Immature natural killer cell (primary cell): ENCODE measurements at regions not wholly inside any gene's neighbourhood (a gene's known extent, or its start where the extent isn't known, plus 50 kb on each side); places are given as distances from the start of the nearest gene placed in this dataset.
"Not testable (repeated sequence)": the region's sequence is repeated elsewhere in the genome, so short reads cannot be mapped to it uniquely, and the experiment has no call there.

Experiments
- DNase-seq, 3 donors: peaks; one replicate each; pipeline ENCODE4 v3.0.0; 2022; ENCODE audit warnings: mixed read lengths in 1 of 3
- H3K27ac Mint-ChIP-seq, 6 donors: one replicate each; pipeline ENCODE4 v1.8.0; 2020; ENCODE audit warnings: mixed read lengths in 6 of 6, mild to moderate bottlenecking in 5 of 6, inconsistent platforms in 4 of 6, moderate library complexity in 3 of 6
- H3K27me3 Mint-ChIP-seq, 3 donors: one replicate each; pipeline ENCODE4 v1.8.0; 2020 to 2021; ENCODE audit warnings: low read depth in 3 of 3, mild to moderate bottlenecking in 3 of 3, mixed read lengths in 3 of 3, moderate library complexity in 3 of 3, inconsistent platforms in 1 of 3
- H3K36me3 Mint-ChIP-seq, 3 donors: one replicate each; pipeline ENCODE4 v1.8.0; 2020; ENCODE audit warnings: mixed read lengths in 3 of 3, inconsistent platforms in 2 of 3, mild to moderate bottlenecking in 2 of 3
- H3K4me1 Mint-ChIP-seq, 2 donors: one replicate each; pipeline ENCODE4 v1.8.0; 2020; ENCODE audit warnings: inconsistent platforms in 2 of 2, mild to moderate bottlenecking in 2 of 2, mixed read lengths in 2 of 2, moderate library complexity in 1 of 2
- H3K4me3 Mint-ChIP-seq, 5 donors: one replicate each; pipeline ENCODE4 v1.8.0; 2020; ENCODE audit warnings: mild to moderate bottlenecking in 5 of 5, mixed read lengths in 5 of 5, inconsistent platforms in 3 of 5, moderate library complexity in 3 of 5
- H3K9me3 Mint-ChIP-seq, 6 donors: one replicate each; pipeline ENCODE4 v1.8.0; 2020; ENCODE audit warnings: mild to moderate bottlenecking in 6 of 6, mixed read lengths in 6 of 6, inconsistent platforms in 4 of 6, moderate library complexity in 3 of 6

GRCh38 chr7:156517858-156518257 is 122.7 kb upstream of the RNF32 start:
- H3K4me1 Mint-ChIP-seq, H3K36me3 Mint-ChIP-seq, H3K27me3 Mint-ChIP-seq, H3K4me3 Mint-ChIP-seq, DNase-seq, H3K27ac Mint-ChIP-seq, H3K9me3 Mint-ChIP-seq: not testable (repeated sequence)

GRCh38 chr7:156516791-156517378 is 123.7 kb upstream of the RNF32 start:
- Mint-ChIP-seq H3K27me3 (peaks cover 3 to 4% (median 4%) of the 10 kb centered on the region in 3 donors), H3K36me3 (no peaks in the 10 kb centered on the region), H3K9me3 (peaks cover 0 to 2% (median 0%) of the 10 kb centered on the region in 6 donors), H3K4me1 (no peaks in the 10 kb centered on the region), H3K27ac (no peak overlapping the region), H3K4me3 (no peak overlapping the region)
- no peak for DNase-seq

DNA sequence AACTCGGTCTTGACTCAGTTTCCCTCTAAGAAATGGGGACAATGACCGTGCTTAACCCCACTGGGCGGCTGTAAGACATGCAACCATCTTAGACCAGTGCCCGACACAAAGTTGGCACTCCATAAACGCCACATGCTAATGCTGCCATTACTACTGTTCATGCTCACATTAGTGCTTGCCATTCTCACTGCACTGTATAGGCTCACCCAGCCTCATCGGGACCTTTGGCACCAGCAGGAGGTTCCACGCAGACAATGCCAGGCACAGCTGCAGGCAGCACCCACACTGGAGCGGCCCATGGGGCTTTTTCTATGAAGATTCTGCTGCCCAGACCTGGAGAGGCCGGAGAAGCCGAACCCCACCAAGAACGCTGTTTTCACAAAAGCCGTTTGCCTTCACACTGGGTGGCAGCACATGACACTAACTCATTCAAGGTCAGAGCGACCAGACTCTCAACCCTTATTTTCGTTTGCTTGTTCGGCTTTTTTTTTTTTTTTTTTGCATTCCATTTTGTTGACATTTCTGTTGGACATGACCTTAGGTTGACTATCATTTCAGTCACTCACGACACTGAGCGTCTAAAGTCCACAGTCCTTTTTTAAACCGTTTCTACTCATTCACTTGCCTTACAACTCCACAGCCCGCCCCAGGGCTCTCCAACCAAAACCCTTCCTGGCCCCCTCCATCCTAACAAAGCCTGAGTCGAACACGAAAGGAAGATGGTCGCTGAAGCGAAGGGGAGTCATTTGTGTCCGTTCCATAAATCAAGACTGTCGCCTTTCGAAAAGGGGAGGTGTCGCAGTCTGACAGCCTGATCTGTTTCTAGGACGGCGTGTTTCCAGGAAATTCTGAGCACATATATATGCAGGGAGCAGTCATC is 124.4 kb upstream of the RNF32 start:
- peaks cover 0 to 3% (median under 1%) of the 10 kb centered on the region in 3 donors for H3K36me3 Mint-ChIP-seq
- H3K27me3 Mint-ChIP-seq, result peaks cover 4 to 5% (median 4%) of the 10 kb centered on the region in 3 donors
- H3K9me3 Mint-ChIP-seq, result peaks cover 2 to 7% (median 5%) of the 10 kb centered on the region in 6 donors
- H3K4me1 Mint-ChIP-seq, result no peaks in the 10 kb centered on the region
- no peak overlapping the region for H3K4me3 Mint-ChIP-seq
- no peak for DNase-seq
- no peak overlapping the region for H3K27ac Mint-ChIP-seq

- H3K4me3 Mint-ChIP-seq, result no peak overlapping the region
- H3K9me3 Mint-ChIP-seq, result peaks cover 8 to 16% (median 12%) of the 10 kb centered on the region in 6 donors
- H3K36me3 Mint-ChIP-seq, result peaks cover 0 to 6% (median 4%) of the 10 kb centered on the region in 3 donors
- no peak for DNase-seq
- H3K27ac Mint-ChIP-seq, result no peak overlapping the region
- no peaks in the 10 kb centered on the region for H3K4me1 Mint-ChIP-seq
- peaks cover 2 to 8% (median 3%) of the 10 kb centered on the region in 3 donors for H3K27me3 Mint-ChIP-seq
These were observed 125.7 kb upstream of the RNF32 start for GRCh38 chr7:156514851-156515250.

GRCh38 chr7:156511426-156511825 is 129.1 kb upstream of the RNF32 start:
- H3K36me3 Mint-ChIP-seq, result peaks cover 4 to 8% (median 6%) of the 10 kb centered on the region in 3 donors
- peaks cover 3 to 9% (median 8%) of the 10 kb centered on the region in 3 donors for H3K27me3 Mint-ChIP-seq
- no peak overlapping the region for H3K27ac Mint-ChIP-seq

GRCh38 chr7:156510966-156511365 is 129.6 kb upstream of the RNF32 start:
- H3K4me3 Mint-ChIP-seq, result no peak overlapping the region
- H3K9me3 Mint-ChIP-seq, result peaks cover 10 to 25% (median 16%) of the 10 kb centered on the region in 6 donors
- H3K27ac Mint-ChIP-seq, result no peak overlapping the region
- peaks cover 3 to 9% (median 8%) of the 10 kb centered on the region in 3 donors for H3K27me3 Mint-ChIP-seq
- no peak for DNase-seq
- H3K36me3 Mint-ChIP-seq, result peaks cover 4 to 8% (median 6%) of the 10 kb centered on the region in 3 donors
- H3K4me1 Mint-ChIP-seq, result no peaks in the 10 kb centered on the region

More at GRCh38 chr7:156511426-156511825, 129.1 kb upstream of the RNF32 start:
- Mint-ChIP-seq H3K4me1 (no peaks in the 10 kb centered on the region), H3K9me3 (peaks cover 10 to 25% (median 16%) of the 10 kb centered on the region in 6 donors), H3K4me3 (no peak overlapping the region)
- no peak for DNase-seq

GRCh38 chr7:156509216-156509615 is 131.4 kb upstream of the RNF32 start:
- H3K27me3 Mint-ChIP-seq, result peaks cover 2 to 9% (median 7%) of the 10 kb centered on the region in 3 donors
- H3K4me1 Mint-ChIP-seq, result no peaks in the 10 kb centered on the region
- H3K36me3 Mint-ChIP-seq, result peaks cover 4 to 8% (median 6%) of the 10 kb centered on the region in 3 donors
- H3K27ac Mint-ChIP-seq, result no peak overlapping the region
- peaks cover 10 to 25% (median 16%) of the 10 kb centered on the region in 6 donors for H3K9me3 Mint-ChIP-seq
- H3K4me3 Mint-ChIP-seq, result no peak overlapping the region
- DNase-seq, result no peak

DNA sequence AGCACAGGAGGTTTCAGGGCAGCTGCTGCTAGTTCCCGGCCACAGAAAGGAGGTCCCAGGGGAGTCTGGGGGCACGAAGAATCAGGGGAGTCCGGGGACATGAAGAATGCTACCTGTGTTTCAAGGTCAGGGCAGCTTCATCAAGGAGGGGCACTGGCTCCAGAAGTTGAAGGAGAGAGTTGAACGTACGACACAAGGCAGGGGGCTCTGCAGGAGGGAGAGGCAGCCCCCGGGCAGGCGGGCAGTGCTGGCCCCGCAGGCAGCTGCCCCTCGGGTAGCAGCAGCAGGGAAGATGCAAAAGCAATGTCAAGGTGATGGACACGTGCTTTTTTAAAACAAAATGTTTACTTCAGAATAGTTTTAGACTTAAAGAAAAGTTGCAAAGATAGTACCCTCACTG is 134.7 kb upstream of the RNF32 start:
- peaks cover under 1 to 5% (median 4%) of the 10 kb centered on the region in 3 donors for H3K36me3 Mint-ChIP-seq
- H3K27ac Mint-ChIP-seq, result no peak overlapping the region
- DNase-seq, result no peak
- H3K27me3 Mint-ChIP-seq, result peaks cover 3 to 8% (median 5%) of the 10 kb centered on the region in 3 donors
- H3K9me3 Mint-ChIP-seq, result peaks cover 5 to 18% (median 9%) of the 10 kb centered on the region in 6 donors
- no peaks in the 10 kb centered on the region for H3K4me1 Mint-ChIP-seq
- H3K4me3 Mint-ChIP-seq, result no peak overlapping the region

- H3K4me1 Mint-ChIP-seq, result no peaks in the 10 kb centered on the region
- H3K36me3 Mint-ChIP-seq, result peaks cover 0 to 4% (median 4%) of the 10 kb centered on the region in 3 donors
- DNase-seq, result no peak
- H3K4me3 Mint-ChIP-seq, result no peak overlapping the region
- no peak overlapping the region for H3K27ac Mint-ChIP-seq
- H3K27me3 Mint-ChIP-seq, result peaks cover 2 to 8% (median 3%) of the 10 kb centered on the region in 3 donors
- peaks cover 2 to 9% (median 5%) of the 10 kb centered on the region in 6 donors for H3K9me3 Mint-ChIP-seq
These were observed 135.7 kb upstream of the RNF32 start for GRCh38 chr7:156504687-156505545.

- peaks cover 0 to 4% (median 0%) of the 10 kb centered on the region in 3 donors for H3K36me3 Mint-ChIP-seq
- H3K4me3 Mint-ChIP-seq, result no peak overlapping the region
- H3K4me1 Mint-ChIP-seq, result no peaks in the 10 kb centered on the region
- DNase-seq, result no peak
- no peak overlapping the region for H3K27ac Mint-ChIP-seq
- peaks cover 0 to 5% (median 2%) of the 10 kb centered on the region in 6 donors for H3K9me3 Mint-ChIP-seq
- H3K27me3 Mint-ChIP-seq, result peaks cover 2 to 6% (median 2%) of the 10 kb centered on the region in 3 donors
These were observed 136.6 kb upstream of the RNF32 start for GRCh38 chr7:156504006-156504405.

DNA sequence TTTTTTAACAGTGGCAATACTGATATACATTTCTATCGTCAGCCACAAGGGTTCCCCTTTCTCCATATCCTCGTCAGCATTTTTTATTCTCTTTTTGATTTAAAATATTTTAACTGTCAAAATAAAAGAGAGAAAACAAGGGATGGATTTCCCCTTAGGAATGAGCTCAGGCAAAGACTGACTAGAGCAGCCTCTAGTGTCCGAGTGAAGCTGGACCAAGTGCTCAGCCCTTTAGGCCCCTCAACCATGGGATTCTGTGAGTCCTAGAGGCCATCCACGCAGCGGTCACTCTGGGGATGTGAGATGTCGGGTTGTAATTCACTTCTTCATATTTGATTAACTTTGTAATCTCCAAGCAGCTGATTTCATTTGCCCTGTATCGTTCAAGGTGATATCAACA is 137.4 kb upstream of the RNF32 start:
- H3K36me3 Mint-ChIP-seq, result peaks cover 0 to 1% (median 0%) of the 10 kb centered on the region in 3 donors
- no peak for DNase-seq
- no peak overlapping the region for H3K27ac Mint-ChIP-seq
- H3K9me3 Mint-ChIP-seq, result peaks cover 0 to 2% (median under 1%) of the 10 kb centered on the region in 6 donors
- H3K4me1 Mint-ChIP-seq, result no peaks in the 10 kb centered on the region
- peaks cover 2% of the 10 kb centered on the region in 3 donors for H3K27me3 Mint-ChIP-seq
- no peak overlapping the region for H3K4me3 Mint-ChIP-seq

GRCh38 chr7:156501815-156502214 is 138.8 kb upstream of the RNF32 start:
- H3K4me3 Mint-ChIP-seq, H3K27ac Mint-ChIP-seq, H3K36me3 Mint-ChIP-seq, H3K9me3 Mint-ChIP-seq, DNase-seq, H3K4me1 Mint-ChIP-seq, H3K27me3 Mint-ChIP-seq: not testable (repeated sequence)

DNA sequence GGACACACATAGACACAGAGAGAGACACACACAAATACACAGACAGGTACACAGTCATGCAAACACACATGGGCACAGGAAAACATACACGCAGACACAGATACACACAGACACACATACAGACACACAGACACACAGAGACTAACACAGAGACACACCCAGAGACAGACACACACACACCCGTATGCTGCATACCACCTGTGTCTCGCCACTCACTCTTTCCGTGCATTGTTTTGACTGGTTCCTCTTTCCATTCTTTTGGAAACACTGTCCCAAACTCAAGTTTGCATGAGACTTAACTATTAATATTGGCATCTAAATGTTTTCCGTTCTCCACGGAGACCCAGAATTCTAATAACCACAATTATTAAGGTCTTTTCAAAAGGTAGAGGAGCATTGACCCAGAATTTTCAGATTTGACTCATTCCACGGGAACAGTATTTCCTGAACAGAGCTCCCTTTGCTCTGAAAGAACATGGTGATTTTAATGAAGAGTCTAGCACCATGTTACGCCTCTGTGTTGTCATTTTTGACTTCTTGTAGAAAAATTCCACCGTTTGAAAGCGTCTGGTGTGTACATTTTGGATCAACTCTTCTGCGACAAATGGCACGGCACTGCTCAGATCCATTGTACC is 141.2 kb upstream of the RNF32 start:
- Mint-ChIP-seq H3K27ac (no peak overlapping the region), H3K27me3 (peaks cover 1 to 6% (median 2%) of the 10 kb centered on the region in 3 donors), H3K4me1 (no peaks in the 10 kb centered on the region), H3K9me3 (peaks cover 0 to 1% (median 0%) of the 10 kb centered on the region in 6 donors), H3K4me3 (no peak overlapping the region), H3K36me3 (no peaks in the 10 kb centered on the region)
- no peak for DNase-seq
